OCI-LY3 (cell line): ENCODE measurements at regions not wholly inside any gene's neighbourhood (a gene's known extent, or its start where the extent isn't known, plus 50 kb on each side); places are given as distances from the start of the nearest gene placed in this dataset.
A peak's percentile ranks its signal among the peaks of the same experiment; 100 is the strongest.

Experiments
- H2AFZ ChIP-seq: fragments of 200-600, 300-600 bp; shearing (Covaris generic); 2 replicates; pipeline ENCODE4 v1.6.0; 2014; ENCODE audit warnings: antibody characterized with exemption, low read depth, low read length
- H3K27ac ChIP-seq: fragments of 200-600, 300-600 bp; sonication (generic); 2 replicates; pipeline ENCODE4 v1.5.1; 2014; ENCODE audit warnings: mild to moderate bottlenecking, low read length, moderate library complexity, mixed read lengths
- H3K27me3 ChIP-seq: fragments of 200-600, 300-600 bp; sonication (generic); 2 replicates; pipeline ENCODE4 v1.6.1; 2014; ENCODE audit warnings: low read depth, low read length, mixed read lengths
- H3K36me3 ChIP-seq: fragments of 200-600, 300-600 bp; sonication (generic); replicated peaks from 2 replicates; pipeline ENCODE3; 2014; ENCODE audit warnings: low read depth, low read length, mixed read lengths
- H3K4me1 ChIP-seq: fragments of 300-600, 200-600 bp; sonication (generic); 2 replicates; pipeline ENCODE4 v1.6.1; 2014; ENCODE audit warnings: low read length, mixed read lengths
- H3K4me2 ChIP-seq: fragments of 200-600, 300-600 bp; sonication (generic); 2 replicates; pipeline ENCODE4 v1.6.1; 2014; ENCODE audit warnings: low read length, mixed read lengths
- H3K4me3 ChIP-seq: fragments of 300-600, 200-600 bp; sonication (generic); 2 replicates; pipeline ENCODE4 v1.5.1; 2014; ENCODE audit warnings: antibody characterized with exemption, mild to moderate bottlenecking, low read length, moderate library complexity
- H3K79me2 ChIP-seq: fragments of 300-600, 200-600 bp; shearing (Covaris generic); 2 replicates; pipeline ENCODE4 v1.6.1; 2014; ENCODE audit warnings: mild to moderate bottlenecking, low read length, mixed read lengths
- H3K9ac ChIP-seq: fragments of 300-600, 200-600 bp; shearing (Covaris generic); 2 replicates; pipeline ENCODE4 v1.6.0; 2014; ENCODE audit warnings: mild to moderate bottlenecking, low read length, moderate library complexity
- H3K9me3 ChIP-seq: fragments of 200-600, 300-600 bp; shearing (Covaris generic); 2 replicates; pipeline ENCODE4 v1.6.1; 2014; ENCODE audit warnings: low read length, mixed read lengths; ENCODE audit not compliant: insufficient read depth
- H4K20me1 ChIP-seq: fragments of 200-600, 300-600 bp; sonication (generic); 2 replicates; pipeline ENCODE4 v1.6.1; 2016; ENCODE audit warnings: low read length, mixed read lengths; ENCODE audit not compliant: insufficient read depth
- EZH2phosphoT487 ChIP-seq: fragments of 200-600 bp; shearing (Covaris generic); IDR thresholded peaks from 2 replicates; pipeline ENCODE4 v1.6.1; 2018; ENCODE audit warnings: antibody characterized with exemption, mixed run types, low read depth
- TF ChIP-seq, protein P1 (sequence below): fragments of 200-600, 300-600 bp; sonication (generic); IDR thresholded peaks from 2 replicates; pipeline ENCODE4 v1.5.1; 2014; ENCODE audit warnings: antibody characterized with exemption, low read length, low read depth

DNA sequence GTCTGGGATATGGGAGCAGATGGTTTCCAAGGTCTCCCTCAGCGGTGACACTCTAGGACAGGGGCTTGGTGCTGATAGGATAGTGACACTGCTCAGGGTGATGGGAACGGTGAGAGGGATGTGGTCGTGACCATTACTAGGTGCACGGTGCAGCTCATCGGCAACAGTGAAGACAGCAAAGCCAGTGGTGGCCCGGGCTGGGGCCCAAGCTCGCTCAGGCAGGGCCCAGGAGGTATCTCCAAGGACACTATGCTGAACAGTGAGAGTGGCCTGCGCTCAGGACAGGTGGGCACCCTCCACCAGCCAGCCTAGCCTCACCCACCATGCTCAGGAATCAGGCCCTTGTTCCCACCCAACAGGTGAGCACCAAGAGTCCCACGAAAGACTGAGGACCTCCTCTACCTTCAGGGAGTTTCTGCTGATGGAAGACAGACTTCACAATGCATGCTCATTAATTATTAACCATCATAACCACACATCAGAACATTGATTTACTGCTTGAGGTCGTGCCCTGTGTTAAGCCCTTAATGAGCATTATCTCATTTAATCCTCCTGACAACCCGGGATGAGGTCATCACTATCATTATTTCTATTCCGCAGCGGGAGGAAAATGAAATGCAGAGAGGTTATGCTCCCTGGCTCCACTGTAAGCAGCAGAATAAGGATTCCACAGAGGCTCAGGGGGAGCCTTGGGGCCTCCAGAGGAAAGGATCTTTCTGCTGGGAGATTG lies 269.4 kb downstream of the UACA start:
- Histone ChIP-seq H3K4me1 (peaks cover 74% of the 10 kb centered on the region), H3K27ac (peak overlapping the region; percentile 70), H3K4me2 (peak overlapping the region; percentile 72), H3K4me3 (peak overlapping the region; percentile 42), H3K79me2 (no peaks in the 10 kb centered on the region), H4K20me1 (no peaks in the 10 kb centered on the region), H2AFZ (no peak overlapping the region), H3K36me3 (no peaks in the 10 kb centered on the region), H3K27me3 (peaks cover 3% of the 10 kb centered on the region; the same call in 1 of the 2 replicates), H3K9ac (peak overlapping the region; percentile 68), H3K9me3 (no peaks in the 10 kb centered on the region)
- TF ChIP-seq, protein P1, sequence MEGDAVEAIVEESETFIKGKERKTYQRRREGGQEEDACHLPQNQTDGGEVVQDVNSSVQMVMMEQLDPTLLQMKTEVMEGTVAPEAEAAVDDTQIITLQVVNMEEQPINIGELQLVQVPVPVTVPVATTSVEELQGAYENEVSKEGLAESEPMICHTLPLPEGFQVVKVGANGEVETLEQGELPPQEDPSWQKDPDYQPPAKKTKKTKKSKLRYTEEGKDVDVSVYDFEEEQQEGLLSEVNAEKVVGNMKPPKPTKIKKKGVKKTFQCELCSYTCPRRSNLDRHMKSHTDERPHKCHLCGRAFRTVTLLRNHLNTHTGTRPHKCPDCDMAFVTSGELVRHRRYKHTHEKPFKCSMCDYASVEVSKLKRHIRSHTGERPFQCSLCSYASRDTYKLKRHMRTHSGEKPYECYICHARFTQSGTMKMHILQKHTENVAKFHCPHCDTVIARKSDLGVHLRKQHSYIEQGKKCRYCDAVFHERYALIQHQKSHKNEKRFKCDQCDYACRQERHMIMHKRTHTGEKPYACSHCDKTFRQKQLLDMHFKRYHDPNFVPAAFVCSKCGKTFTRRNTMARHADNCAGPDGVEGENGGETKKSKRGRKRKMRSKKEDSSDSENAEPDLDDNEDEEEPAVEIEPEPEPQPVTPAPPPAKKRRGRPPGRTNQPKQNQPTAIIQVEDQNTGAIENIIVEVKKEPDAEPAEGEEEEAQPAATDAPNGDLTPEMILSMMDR, result no peak
- no peak for TF ChIP-seq EZH2phosphoT487

- Histone ChIP-seq H3K4me2 (peak overlapping the region; percentile 72), H3K4me3 (peak overlapping the region; percentile 42; the same call in 1 of the 2 replicates), H3K27me3 (peaks cover 3% of the 10 kb centered on the region; the same call in 1 of the 2 replicates), H3K4me1 (peaks cover 79% of the 10 kb centered on the region), H2AFZ (no peak overlapping the region), H4K20me1 (no peaks in the 10 kb centered on the region), H3K36me3 (no peaks in the 10 kb centered on the region), H3K79me2 (no peaks in the 10 kb centered on the region), H3K9me3 (no peaks in the 10 kb centered on the region), H3K9ac (peak overlapping the region; percentile 68; the same call in 1 of the 2 replicates), H3K27ac (peak overlapping the region; percentile 70)
- no peak for TF ChIP-seq EZH2phosphoT487
- TF ChIP-seq, protein P1, result no peak
Observed at GRCh38 chr15:70493376-70493775, 270.0 kb downstream of the UACA start.

- Histone ChIP-seq H3K36me3 (no peaks in the 10 kb centered on the region), H3K9me3 (no peaks in the 10 kb centered on the region), H3K79me2 (no peaks in the 10 kb centered on the region), H3K4me2 (peak overlapping the region; percentile 72), H3K27ac (peak overlapping the region; percentile 70), H3K4me3 (peak overlapping the region; percentile 20; the same call in 1 of the 2 replicates), H3K4me1 (peaks cover 83% of the 10 kb centered on the region), H3K9ac (peak overlapping the region; percentile 68), H2AFZ (no peak overlapping the region; the same call in 1 of the 2 replicates), H4K20me1 (no peaks in the 10 kb centered on the region), H3K27me3 (peaks cover 3% of the 10 kb centered on the region; the same call in 1 of the 2 replicates)
- TF ChIP-seq, protein P1, result no peak
- TF ChIP-seq EZH2phosphoT487, result no peak
Observed at GRCh38 chr15:70492240-70493177, 270.8 kb downstream of the UACA start.

DNA sequence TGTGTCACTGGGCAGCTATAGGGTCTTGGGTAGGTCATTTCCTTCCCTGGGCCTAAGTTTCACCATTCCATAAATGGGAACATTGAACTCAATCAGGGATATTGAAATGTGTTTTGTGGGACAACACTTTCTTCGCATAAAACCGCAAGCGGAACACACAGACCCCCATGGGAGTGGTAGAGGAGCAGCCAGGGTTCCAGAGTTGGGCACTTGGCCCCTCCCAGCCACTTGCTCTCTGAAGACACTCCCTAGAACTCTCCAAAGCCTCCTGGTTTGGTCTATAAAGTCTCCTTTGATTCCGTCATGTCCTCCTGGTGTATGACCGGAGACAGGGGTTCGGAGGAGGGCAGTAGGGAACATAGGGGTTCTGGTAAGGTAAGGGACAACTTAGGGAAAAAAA lies 271.7 kb downstream of the UACA start:
- peak overlapping the region; percentile 68; the same call in 1 of the 2 replicates for H3K9ac ChIP-seq
- peak overlapping the region; percentile 72 for H3K4me2 ChIP-seq
- no peaks in the 10 kb centered on the region for H3K36me3 ChIP-seq
- H3K27me3 ChIP-seq, result peaks cover 3% of the 10 kb centered on the region; the same call in 1 of the 2 replicates
- no peak overlapping the region for H2AFZ ChIP-seq
- TF ChIP-seq, protein P1, result no peak
- no peak for TF ChIP-seq EZH2phosphoT487
- H3K4me1 ChIP-seq, result peaks cover 85% of the 10 kb centered on the region
- H3K79me2 ChIP-seq, result no peaks in the 10 kb centered on the region
- no peaks in the 10 kb centered on the region for H3K9me3 ChIP-seq
- no peaks in the 10 kb centered on the region for H4K20me1 ChIP-seq
- 0 out of 2 replicates have a peak overlapping the region, but pooled peaks have one; percentile 20 for H3K4me3 ChIP-seq
- peak overlapping the region; percentile 70; the same call in 1 of the 2 replicates for H3K27ac ChIP-seq
